H1 (cell line): ENCODE measurements at regions not wholly inside any gene's neighbourhood (a gene's known extent, or its start where the extent isn't known, plus 50 kb on each side); places are given as distances from the start of the nearest gene placed in this dataset.
"Not testable (repeated sequence)": the region's sequence is repeated elsewhere in the genome, so short reads cannot be mapped to it uniquely, and the experiment has no call there.

ENCODE experiments used
- CTCF ChIA-PET: fragments of 300-600 bp; sonication (Branson Sonifier 250); formaldehyde crosslinking; loops from one replicate; lab custom pipeline; 2021; ENCODE audit not compliant: partially characterized antibody; lab: Charles Lee
- POLR2A ChIA-PET: fragments of 300-600 bp; sonication (Branson Sonifier 250); formaldehyde crosslinking; loops from one replicate; lab custom pipeline; 2021; ENCODE audit warnings: inconsistent platforms; ENCODE audit not compliant: partially characterized antibody; lab: Charles Lee
- DNase-seq, 2 experiments: peaks; one replicate each; pipeline versions ENCODE4 v3.0.0 to v3.0.0-alpha.2; 2010 to 2022; ENCODE audit warnings: low spot score in 2 of 2, low read depth in 1 of 2, mixed read lengths in 1 of 2
- FAIRE-seq: peaks from 2 replicates; lab custom pipeline; 2011; peaks lifted over from hg19 to GRCh38; lab: Jason Lieb, UNC
- H2AFZ ChIP-seq: 2 replicates; pipeline ENCODE4 v1.8.1; 2012; ENCODE audit warnings: low read length, inconsistent platforms
- H2AK5ac ChIP-seq: 2 replicates; pipeline ENCODE4 v1.6.1; 2013; ENCODE audit warnings: low read depth, low read length
- H2BK120ac ChIP-seq: replicated peaks from 2 replicates; pipeline ENCODE3; 2013; ENCODE audit warnings: low read depth, low read length, inconsistent platforms
- H2BK12ac ChIP-seq: 2 replicates; pipeline ENCODE4 v1.6.1; 2013; ENCODE audit warnings: low read depth, low read length
- H2BK15ac ChIP-seq: 2 replicates; pipeline ENCODE4 v1.6.1; 2013; ENCODE audit warnings: low read length
- H2BK20ac ChIP-seq: 2 replicates; pipeline ENCODE4 v1.6.1; 2013; ENCODE audit warnings: low read length
- H2BK5ac ChIP-seq: 2 replicates; pipeline ENCODE4 v1.6.1; 2013; ENCODE audit warnings: low read depth, low read length
- H3K14ac ChIP-seq: 2 replicates; pipeline ENCODE4 v1.6.1; 2013; ENCODE audit warnings: inconsistent platforms; ENCODE audit not compliant: insufficient read length
- H3K18ac ChIP-seq: 2 replicates; pipeline ENCODE4 v1.6.1; 2013; ENCODE audit warnings: low read length; ENCODE audit errors: extremely low read depth
- H3K23ac ChIP-seq: 2 replicates; pipeline ENCODE4 v1.6.1; 2013; ENCODE audit warnings: inconsistent platforms; ENCODE audit not compliant: insufficient read length
- H3K23me2 ChIP-seq: 2 replicates; pipeline ENCODE4 v1.6.1; 2013; ENCODE audit warnings: low read depth, low read length
- H3K27ac ChIP-seq: 2 replicates; pipeline ENCODE4 v1.6.1; 2011; ENCODE audit warnings: low read depth, low read length, inconsistent platforms
- H3K27me3 ChIP-seq, 4 experiments: replicated peaks in 1 of 4; 1 replicate in 1 of 4; 2 replicates in 3 of 4; pipeline versions ENCODE4 v1.6.1 to v1.8.1; 2011 to 2013; ENCODE audit warnings: low read length in 3 of 4, mild to moderate bottlenecking in 3 of 4, inconsistent platforms in 2 of 4, mixed read lengths in 2 of 4, moderate library complexity in 1 of 4; ENCODE audit not compliant: control insufficient read depth in 3 of 4, insufficient read depth in 3 of 4; ENCODE audit errors: extremely low read depth in 1 of 4
- H3K36me3 ChIP-seq, 4 experiments: 2 replicates each; pipeline versions ENCODE4 v1.6.1 to v1.8.1; 2011 to 2013; ENCODE audit warnings: mild to moderate bottlenecking in 4 of 4, low read length in 3 of 4, moderate library complexity in 2 of 4, control low read depth in 1 of 4, inconsistent platforms in 1 of 4; ENCODE audit not compliant: insufficient read depth in 4 of 4, control insufficient read depth in 2 of 4
- H3K4ac ChIP-seq: replicated peaks from 2 replicates; pipeline ENCODE3; 2013; ENCODE audit warnings: low read length, low read depth, mixed read lengths, inconsistent platforms; ENCODE audit not compliant: insufficient read length
- H3K4me1 ChIP-seq, 4 experiments: replicated peaks in 1 of 4; 1 replicate in 1 of 4; 2 replicates in 3 of 4; pipeline versions ENCODE4 v1.6.1 to v1.8.1; 2011 to 2013; ENCODE audit warnings: low read length in 3 of 4, inconsistent platforms in 2 of 4, mixed read lengths in 1 of 4; ENCODE audit not compliant: insufficient read depth in 4 of 4, control insufficient read depth in 3 of 4
- H3K4me2 ChIP-seq, 2 experiments: 2 replicates each; pipeline versions ENCODE4 v1.6.1 to v1.8.1; 2011 to 2013; ENCODE audit warnings: low read depth in 2 of 2, low read length in 2 of 2, control low read depth in 1 of 2, inconsistent platforms in 1 of 2, mild to moderate bottlenecking in 1 of 2; ENCODE audit not compliant: insufficient read depth in 1 of 2
- H3K4me3 ChIP-seq, 4 experiments: fragments of 200-600, 300-600 bp in 1 of 4; sonication (generic), shearing (Covaris generic), sonication (Bioruptor Twin) in 1 of 4; 2 replicates each; pipeline versions ENCODE4 v1.5.1 to v1.8.1; 2011 to 2016; ENCODE audit warnings: low read length in 4 of 4, low read depth in 3 of 4, control low read depth in 2 of 4, inconsistent platforms in 2 of 4, mild to moderate bottlenecking in 2 of 4, mixed read lengths in 1 of 4, moderate library complexity in 1 of 4; ENCODE audit not compliant: insufficient read depth in 2 of 4; ENCODE audit errors: extremely low read depth in 1 of 4
- H3K56ac ChIP-seq: replicated peaks from 2 replicates; pipeline ENCODE3; 2013; ENCODE audit warnings: low read depth, mild to moderate bottlenecking, mixed read lengths, low read length, inconsistent platforms; ENCODE audit not compliant: insufficient read length
- H3K79me1 ChIP-seq: 2 replicates; pipeline ENCODE4 v1.6.1; 2013; ENCODE audit warnings: low read depth, low read length, control low read depth
- H3K79me2 ChIP-seq, 2 experiments: 2 replicates each; pipeline versions ENCODE4 v1.6.1 to v1.8.1; 2012 to 2013; ENCODE audit warnings: low read length in 2 of 2, mild to moderate bottlenecking in 2 of 2, inconsistent platforms in 1 of 2; ENCODE audit not compliant: insufficient read depth in 2 of 2, control insufficient read depth in 1 of 2
- H3K9ac ChIP-seq, 4 experiments: replicated peaks in 1 of 4; 1 replicate in 1 of 4; 2 replicates in 3 of 4; pipeline versions ENCODE4 v1.6.1 to v1.8.1; 2011 to 2013; ENCODE audit warnings: low read depth in 3 of 4, low read length in 3 of 4, control low read depth in 2 of 4, mild to moderate bottlenecking in 2 of 4, moderate library complexity in 2 of 4, inconsistent platforms in 1 of 4; ENCODE audit errors: extremely low read depth in 1 of 4
- H3K9me3 ChIP-seq, 2 experiments: 2 replicates each; pipeline versions ENCODE4 v1.6.1 to v1.8.1; 2012 to 2013; ENCODE audit warnings: mild to moderate bottlenecking in 2 of 2, moderate library complexity in 2 of 2, control low read depth in 1 of 2, inconsistent platforms in 1 of 2, low read depth in 1 of 2, low read length in 1 of 2, mixed read lengths in 1 of 2; ENCODE audit not compliant: insufficient read depth in 2 of 2
- H4K20me1 ChIP-seq, 2 experiments: replicated peaks in 1 of 2; 2 replicates each; pipeline versions ENCODE3 to v1.8.1; 2011 to 2013; ENCODE audit warnings: inconsistent platforms in 2 of 2, low read length in 2 of 2, mild to moderate bottlenecking in 1 of 2; ENCODE audit not compliant: insufficient read depth in 2 of 2, control insufficient read depth in 1 of 2
- H4K5ac ChIP-seq: 2 replicates; pipeline ENCODE4 v1.6.1; 2013; ENCODE audit warnings: low read length, low read depth, mixed read lengths, inconsistent platforms; ENCODE audit not compliant: insufficient read length
- H4K8ac ChIP-seq: 2 replicates; pipeline ENCODE4 v1.8.0; 2013; ENCODE audit warnings: mild to moderate bottlenecking, moderate library complexity, low read length, inconsistent platforms; ENCODE audit not compliant: insufficient read depth; ENCODE audit errors: extremely low read depth
- H4K91ac ChIP-seq: replicated peaks from 2 replicates; pipeline ENCODE3; 2013; ENCODE audit warnings: low read length, mixed read lengths, inconsistent platforms; ENCODE audit not compliant: insufficient read length
- WGBS, 2 experiments: shearing (Covaris generic) in 1 of 2; methylation state at CpG; one replicate each; pipeline versions ENCODE4 v1.1.6 to v1.1.7; 2013 to 2015; ENCODE audit warnings: low lambda C conversion rate in 2 of 2, mixed read lengths in 2 of 2, inconsistent platforms in 1 of 2, low coverage in 1 of 2, missing lambda C conversion rate in 1 of 2; ENCODE audit not compliant: insufficient replicate concordance in 2 of 2, insufficient coverage in 1 of 2, insufficient read length in 1 of 2; ENCODE audit errors: extremely low coverage in 1 of 2, missing lambda C conversion rate in 1 of 2; 5-methylcytosine and 5-hydroxymethylcytosine counted together

DNA sequence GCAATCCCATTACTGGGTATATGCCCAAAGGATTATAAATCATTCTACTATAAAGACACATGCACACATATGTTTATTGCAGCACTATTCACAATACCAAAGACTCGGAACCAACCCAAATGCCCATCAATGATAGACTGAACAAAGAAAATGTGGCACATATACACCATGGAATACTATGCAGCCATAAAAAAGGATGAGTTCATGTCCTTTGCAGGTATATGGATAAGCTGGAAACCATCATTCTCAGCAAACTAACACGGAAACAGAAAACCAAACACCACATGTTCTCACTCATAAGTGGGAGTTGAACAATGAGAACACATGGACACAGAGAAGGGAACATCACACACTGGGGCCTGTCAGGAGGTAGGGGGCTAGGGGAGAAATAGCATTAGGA is 235.7 kb downstream of the PTN start:
- H2BK12ac ChIP-seq, H2AFZ ChIP-seq, H3K14ac ChIP-seq, DNase-seq, H4K20me1 ChIP-seq, H3K56ac ChIP-seq, H4K8ac ChIP-seq, H3K18ac ChIP-seq, H3K9me3 ChIP-seq, H3K4me3 ChIP-seq, H3K27me3 ChIP-seq, H2BK15ac ChIP-seq, H3K4ac ChIP-seq, H3K79me1 ChIP-seq, H2AK5ac ChIP-seq, FAIRE-seq, H2BK20ac ChIP-seq, H3K79me2 ChIP-seq, H4K5ac ChIP-seq, H3K36me3 ChIP-seq, H2BK5ac ChIP-seq, H3K23ac ChIP-seq, CTCF ChIA-PET, H3K4me1 ChIP-seq, H4K91ac ChIP-seq, H3K23me2 ChIP-seq, H2BK120ac ChIP-seq, H3K9ac ChIP-seq, POLR2A ChIA-PET, H3K27ac ChIP-seq, H3K4me2 ChIP-seq: not testable (repeated sequence)
- whole genome bisulfite sequencing, 2 experiments: 89% methylated on average over 2 of the region's 2 CpGs; no CpG with 5 or more reads in 1 of the 2 experiments

DNA sequence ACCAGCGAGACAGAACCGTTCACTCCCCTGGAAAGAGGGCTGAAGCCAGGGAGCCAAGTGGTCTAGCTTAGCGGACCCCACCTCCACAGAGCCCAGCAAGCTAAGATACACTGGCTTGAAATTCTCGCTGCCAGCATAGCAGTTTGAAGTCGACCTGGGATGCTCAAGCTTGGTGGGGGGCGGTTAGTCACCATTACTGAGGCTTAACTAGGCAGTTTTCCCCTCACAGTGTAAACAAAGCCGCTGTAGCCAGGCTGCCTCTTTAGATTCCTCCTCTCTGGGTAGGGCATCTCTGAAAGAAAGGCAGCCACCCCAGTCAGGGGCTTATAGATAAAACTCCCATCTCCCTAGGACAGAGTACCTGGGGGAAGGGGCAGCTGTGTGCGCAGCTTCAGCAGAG is 235.1 kb downstream of the CHRM2 start:
- H2BK15ac ChIP-seq, H3K9me3 ChIP-seq, H3K4me2 ChIP-seq, H3K9ac ChIP-seq, H3K23ac ChIP-seq, H3K79me1 ChIP-seq, H3K23me2 ChIP-seq, H2BK120ac ChIP-seq, POLR2A ChIA-PET, H3K27me3 ChIP-seq, H3K4me1 ChIP-seq, H4K91ac ChIP-seq, H4K20me1 ChIP-seq, H4K5ac ChIP-seq, H3K27ac ChIP-seq, H3K18ac ChIP-seq, H2BK20ac ChIP-seq, H3K36me3 ChIP-seq, H3K56ac ChIP-seq, H3K79me2 ChIP-seq, H2BK12ac ChIP-seq, H2AFZ ChIP-seq, DNase-seq, H3K4me3 ChIP-seq, H4K8ac ChIP-seq, H3K14ac ChIP-seq, FAIRE-seq, H2AK5ac ChIP-seq, H2BK5ac ChIP-seq, H3K4ac ChIP-seq: not testable (repeated sequence)
- 94% methylated on average over 8 of the region's 8 CpGs; no CpG with 5 or more reads in 1 of the 2 experiments for WGBS, 2 experiments
- CTCF ChIA-PET: interaction anchor here (0.8 to 1.4 kb wide), 2 partner anchors 178 to 488 kb away, joined by 3 read pairs; no protein-coding TSS in a partner anchor
